ENCODE measurements at regions not wholly inside any gene's neighbourhood (a gene's known extent, or its start where the extent isn't known, plus 50 kb on each side); places are given as distances from the start of the nearest gene placed in this dataset.

DNA sequence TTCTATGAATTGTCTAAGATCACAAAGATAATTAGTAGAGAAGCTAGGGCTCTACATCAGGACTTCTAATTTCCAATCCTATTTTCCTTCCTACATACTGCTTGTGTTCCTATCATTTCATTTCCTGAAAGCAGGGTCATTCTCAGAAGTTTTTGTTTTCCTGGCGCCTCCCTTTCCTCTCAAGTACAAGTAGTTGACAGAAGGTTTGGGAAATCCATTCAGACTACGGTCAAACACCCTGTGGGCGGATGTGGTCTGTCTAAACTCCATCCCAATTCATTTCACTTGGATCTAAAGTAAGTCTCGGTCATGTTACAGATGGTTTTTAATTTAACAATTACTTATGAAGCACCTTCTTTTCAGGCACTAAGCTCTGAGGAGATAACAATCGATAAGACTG is 221.4 kb downstream of the MTERF1 start:
- ATAC-seq, result no peak
- Histone ChIP-seq H3K27me3 (no peaks in the 10 kb centered on the region), H3K27ac (no peak overlapping the region), H3K36me3 (no peaks in the 10 kb centered on the region), H3K9me3 (no peaks in the 10 kb centered on the region), H3K4me1 (no peaks in the 10 kb centered on the region), H3K4me3 (no peak overlapping the region)
- TF ChIP-seq POLR2A (IDR thresholded peaks at IDR 0.05) (no peak), POLR2AphosphoS5 (IDR thresholded peaks at IDR 0.05) (no peak), EP300 (IDR thresholded peaks at IDR 0.05) (no peak)
- TF ChIP-seq, protein P1, sequence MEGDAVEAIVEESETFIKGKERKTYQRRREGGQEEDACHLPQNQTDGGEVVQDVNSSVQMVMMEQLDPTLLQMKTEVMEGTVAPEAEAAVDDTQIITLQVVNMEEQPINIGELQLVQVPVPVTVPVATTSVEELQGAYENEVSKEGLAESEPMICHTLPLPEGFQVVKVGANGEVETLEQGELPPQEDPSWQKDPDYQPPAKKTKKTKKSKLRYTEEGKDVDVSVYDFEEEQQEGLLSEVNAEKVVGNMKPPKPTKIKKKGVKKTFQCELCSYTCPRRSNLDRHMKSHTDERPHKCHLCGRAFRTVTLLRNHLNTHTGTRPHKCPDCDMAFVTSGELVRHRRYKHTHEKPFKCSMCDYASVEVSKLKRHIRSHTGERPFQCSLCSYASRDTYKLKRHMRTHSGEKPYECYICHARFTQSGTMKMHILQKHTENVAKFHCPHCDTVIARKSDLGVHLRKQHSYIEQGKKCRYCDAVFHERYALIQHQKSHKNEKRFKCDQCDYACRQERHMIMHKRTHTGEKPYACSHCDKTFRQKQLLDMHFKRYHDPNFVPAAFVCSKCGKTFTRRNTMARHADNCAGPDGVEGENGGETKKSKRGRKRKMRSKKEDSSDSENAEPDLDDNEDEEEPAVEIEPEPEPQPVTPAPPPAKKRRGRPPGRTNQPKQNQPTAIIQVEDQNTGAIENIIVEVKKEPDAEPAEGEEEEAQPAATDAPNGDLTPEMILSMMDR (IDR thresholded peaks at IDR 0.05), result no peak
- WGBS, 2 donors (ENCODE audit: low coverage in 1 of 2), result 82 to 91% methylated on average over 4 to 5 of the region's 5 CpGs

DNA sequence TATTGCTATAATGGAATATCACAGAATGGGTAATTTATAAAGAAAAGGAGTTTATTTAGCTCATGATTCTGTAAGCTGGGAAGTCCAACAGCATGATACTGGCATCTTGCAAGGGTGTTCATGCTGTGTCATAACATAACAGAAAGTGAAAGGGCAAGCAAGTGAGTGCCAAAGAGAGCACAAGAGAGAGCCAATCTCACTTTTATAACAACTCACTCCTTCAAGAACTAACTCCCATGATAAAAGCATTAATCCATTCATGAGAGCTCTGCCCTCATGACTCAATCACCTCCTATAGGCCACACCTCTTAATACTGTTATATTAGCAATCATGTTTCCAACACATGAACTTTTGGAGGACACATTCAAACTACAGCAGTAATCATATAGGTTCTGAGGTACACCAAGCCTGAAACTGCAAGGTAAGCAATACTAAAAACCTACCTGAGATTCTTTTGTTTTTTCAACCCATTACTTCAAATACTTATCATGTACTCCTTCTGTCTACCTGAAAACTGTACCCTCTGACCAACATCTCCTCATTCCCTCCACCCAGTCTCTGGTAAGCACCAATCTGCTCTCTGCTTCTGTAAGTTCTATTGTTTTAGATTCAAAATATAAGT is 219.7 kb downstream of the MTERF1 start:
- H3K9me3 ChIP-seq, result no peaks in the 10 kb centered on the region
- ATAC-seq, result no peak
- no peak overlapping the region for H3K4me3 ChIP-seq
- H3K36me3 ChIP-seq, result no peaks in the 10 kb centered on the region
- TF ChIP-seq EP300 (IDR thresholded peaks at IDR 0.05) (no peak), POLR2A (IDR thresholded peaks at IDR 0.05) (no peak), POLR2AphosphoS5 (IDR thresholded peaks at IDR 0.05) (no peak)
- TF ChIP-seq, protein P1 (IDR thresholded peaks at IDR 0.05), result no peak
- H3K4me1 ChIP-seq, result no peaks in the 10 kb centered on the region
- H3K27me3 ChIP-seq, result no peaks in the 10 kb centered on the region
- no peak overlapping the region for H3K27ac ChIP-seq

DNA sequence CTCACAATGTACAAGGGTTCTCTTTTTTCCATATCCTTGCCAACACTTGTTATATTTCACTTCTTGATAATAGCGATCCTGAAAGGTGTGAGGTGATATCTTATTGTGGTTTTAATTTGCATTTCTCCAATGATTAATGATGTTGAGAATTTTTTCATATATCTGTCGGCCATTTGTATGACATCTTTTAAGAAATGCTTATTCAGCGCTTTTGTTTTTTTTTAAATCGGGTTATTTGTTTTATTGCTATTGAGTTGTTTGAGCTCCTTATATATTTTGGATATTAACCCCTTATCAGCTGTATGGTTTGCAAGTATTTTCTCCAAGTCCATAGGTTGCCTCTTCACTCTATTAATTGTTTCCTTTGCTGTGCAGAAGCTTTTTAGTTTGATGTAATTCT is 218.8 kb downstream of the MTERF1 start:
- WGBS, 2 donors (ENCODE audit: low coverage in 1 of 2), result 94 to 96% methylated on average over 4 of the region's 4 CpGs
- no peak overlapping the region for H3K27ac ChIP-seq
- no peaks in the 10 kb centered on the region for H3K27me3 ChIP-seq
- ATAC-seq, result no peak
- H3K36me3 ChIP-seq, result no peaks in the 10 kb centered on the region
- no peak for TF ChIP-seq EP300 (IDR thresholded peaks at IDR 0.05)
- TF ChIP-seq, protein P1 (IDR thresholded peaks at IDR 0.05), result no peak
- no peak for TF ChIP-seq POLR2A (IDR thresholded peaks at IDR 0.05)
- TF ChIP-seq POLR2AphosphoS5 (IDR thresholded peaks at IDR 0.05), result no peak
- no peaks in the 10 kb centered on the region for H3K4me1 ChIP-seq
- no peak overlapping the region for H3K4me3 ChIP-seq
- H3K9me3 ChIP-seq, result no peaks in the 10 kb centered on the region

DNA sequence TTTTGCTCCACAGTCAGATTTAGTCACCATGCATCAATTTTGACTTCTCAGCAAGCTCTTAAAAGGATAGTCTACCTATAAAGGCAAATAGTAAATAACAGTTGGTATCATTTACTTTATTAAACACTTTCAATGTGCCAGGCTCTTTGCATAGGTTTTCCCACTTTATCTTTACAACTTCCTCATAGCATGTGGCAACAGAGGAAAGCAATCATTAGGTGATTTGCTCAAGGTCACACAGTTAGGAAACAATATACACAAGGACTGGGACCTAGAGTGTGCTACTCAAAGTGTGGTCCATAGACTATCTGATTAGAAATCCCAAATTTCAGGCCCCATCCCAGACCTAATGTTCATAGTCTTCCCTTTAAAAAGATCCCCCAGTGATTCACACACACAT is 212.3 kb downstream of the MTERF1 start:
- Histone ChIP-seq H3K36me3 (no peaks in the 10 kb centered on the region), H3K27ac (no peak overlapping the region), H3K4me1 (no peaks in the 10 kb centered on the region), H3K27me3 (no peaks in the 10 kb centered on the region), H3K9me3 (no peaks in the 10 kb centered on the region), H3K4me3 (no peak overlapping the region)
- ATAC-seq, result no peak
- TF ChIP-seq POLR2AphosphoS5 (IDR thresholded peaks at IDR 0.05) (no peak), EP300 (IDR thresholded peaks at IDR 0.05) (no peak), POLR2A (IDR thresholded peaks at IDR 0.05) (no peak)
- TF ChIP-seq, protein P1 (IDR thresholded peaks at IDR 0.05), result no peak

DNA sequence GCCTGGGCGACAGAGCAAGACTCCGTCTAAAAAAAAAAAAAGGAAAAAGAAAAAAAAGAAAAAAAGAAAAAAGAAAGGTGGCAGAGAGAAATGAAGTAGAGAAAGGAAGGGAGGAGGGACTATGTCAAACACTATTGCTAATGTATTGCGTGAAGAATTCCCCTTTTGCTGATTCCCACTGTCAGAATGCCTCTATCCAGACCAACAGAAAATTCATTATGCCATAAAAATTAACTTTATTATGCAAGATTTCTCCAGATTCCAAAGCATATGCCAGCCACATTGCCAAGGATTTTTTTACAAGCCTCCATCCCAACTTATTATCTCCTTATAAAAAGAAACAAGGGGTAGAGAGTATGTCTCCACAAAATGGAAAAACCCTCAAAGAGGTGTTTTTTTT is 209.3 kb downstream of the MTERF1 start:
- Histone ChIP-seq H3K36me3 (no peaks in the 10 kb centered on the region), H3K4me3 (no peak overlapping the region), H3K9me3 (no peaks in the 10 kb centered on the region), H3K27ac (no peak overlapping the region), H3K27me3 (no peaks in the 10 kb centered on the region), H3K4me1 (no peaks in the 10 kb centered on the region)
- ATAC-seq, result no peak
- TF ChIP-seq EP300 (IDR thresholded peaks at IDR 0.05) (no peak), POLR2AphosphoS5 (IDR thresholded peaks at IDR 0.05) (no peak), POLR2A (IDR thresholded peaks at IDR 0.05) (no peak)
- TF ChIP-seq, protein P1 (IDR thresholded peaks at IDR 0.05), result no peak
- 93 to 94% methylated on average over 2 to 3 of the region's 3 CpGs for WGBS, 2 donors (ENCODE audit: low coverage in 1 of 2)

All from gastroesophageal sphincter (tissue), 4 donors.